ENCODE measurements at regions not wholly inside any gene's neighbourhood (a gene's known extent, or its start where the extent isn't known, plus 50 kb on each side); places are given as distances from the start of the nearest gene placed in this dataset.
"Not testable (repeated sequence)": the region's sequence is repeated elsewhere in the genome, so short reads cannot be mapped to it uniquely, and the experiment has no call there.

- DNase-seq = no peak
- H3K4me1 ChIP-seq (ENCODE audit: insufficient read depth, low read length) = no peaks in the 10 kb centered on the region
- ChIA-PET POLR2A (ENCODE audit: partially characterized antibody) (no interaction called here), CTCF (ENCODE audit: partially characterized antibody) (interaction anchor here (0.5 to 1.9 kb wide), 4 partner anchors 14 to 212 kb away, joined by 3 to 10 read pairs (median 4); no protein-coding TSS in a partner anchor)
- intact Hi-C loops (cut with micrococcal nuclease) = no loop called here
- Mint-ChIP-seq H3K4me1 (no peaks in the 10 kb centered on the region), H3K4me3 (no peak overlapping the region), H3K9me3 (no peaks in the 10 kb centered on the region), H3K27me3 (peaks cover 10 to 17% of the 10 kb centered on the region in 2 donors), H3K27ac (no peak overlapping the region), H3K36me3 (no peaks in the 10 kb centered on the region)
- no peak overlapping the region for H3K27ac ChIP-seq (ENCODE audit: low read depth, low read length)
- no peaks in the 10 kb centered on the region for H3K36me3 ChIP-seq (ENCODE audit: insufficient read depth, low read length)
- H3K4me3 ChIP-seq (ENCODE audit: low read length in 2 of 2) = no peak overlapping the region
- no peaks in the 10 kb centered on the region for H3K27me3 ChIP-seq (ENCODE audit: insufficient read depth, low read length)
- H3K9me3 ChIP-seq (ENCODE audit: control insufficient read depth in 1 of 2, low read length in 2 of 2) = no peaks in the 10 kb centered on the region
These were observed 92.1 kb upstream of the LRRN2 start for GRCh38 chr1:204777591-204777990.

GRCh38 chr1:204780630-204781029, 90.0 kb upstream of the NFASC start:
- Histone ChIP-seq H3K36me3 (ENCODE audit: insufficient read depth, low read length) (no peaks in the 10 kb centered on the region), H3K4me3 (ENCODE audit: low read length in 2 of 2) (no peak overlapping the region), H3K4me1 (ENCODE audit: insufficient read depth, low read length) (no peaks in the 10 kb centered on the region), H3K27me3 (ENCODE audit: insufficient read depth, low read length) (no peaks in the 10 kb centered on the region), H3K9me3 (ENCODE audit: control insufficient read depth in 1 of 2, low read length in 2 of 2) (no peaks in the 10 kb centered on the region), H3K27ac (ENCODE audit: low read depth, low read length) (no peak overlapping the region)
- intact Hi-C loops (cut with micrococcal nuclease) = no loop called here
- H3K27ac Mint-ChIP-seq = no peak overlapping the region
- DNase-seq = no peak
- no peaks in the 10 kb centered on the region for H3K36me3 Mint-ChIP-seq
- no peak overlapping the region for H3K4me3 Mint-ChIP-seq
- no peaks in the 10 kb centered on the region for H3K4me1 Mint-ChIP-seq
- ChIA-PET CTCF (ENCODE audit: partially characterized antibody) (interaction anchor here (0.7 to 2.9 kb wide), 5 partner anchors 9 to 215 kb away, joined by 3 to 18 read pairs (median 3); no protein-coding TSS in a partner anchor), POLR2A (ENCODE audit: partially characterized antibody) (no interaction called here)
- H3K9me3 Mint-ChIP-seq = no peaks in the 10 kb centered on the region
- peaks cover 13 to 21% of the 10 kb centered on the region in 2 donors for H3K27me3 Mint-ChIP-seq

DNA sequence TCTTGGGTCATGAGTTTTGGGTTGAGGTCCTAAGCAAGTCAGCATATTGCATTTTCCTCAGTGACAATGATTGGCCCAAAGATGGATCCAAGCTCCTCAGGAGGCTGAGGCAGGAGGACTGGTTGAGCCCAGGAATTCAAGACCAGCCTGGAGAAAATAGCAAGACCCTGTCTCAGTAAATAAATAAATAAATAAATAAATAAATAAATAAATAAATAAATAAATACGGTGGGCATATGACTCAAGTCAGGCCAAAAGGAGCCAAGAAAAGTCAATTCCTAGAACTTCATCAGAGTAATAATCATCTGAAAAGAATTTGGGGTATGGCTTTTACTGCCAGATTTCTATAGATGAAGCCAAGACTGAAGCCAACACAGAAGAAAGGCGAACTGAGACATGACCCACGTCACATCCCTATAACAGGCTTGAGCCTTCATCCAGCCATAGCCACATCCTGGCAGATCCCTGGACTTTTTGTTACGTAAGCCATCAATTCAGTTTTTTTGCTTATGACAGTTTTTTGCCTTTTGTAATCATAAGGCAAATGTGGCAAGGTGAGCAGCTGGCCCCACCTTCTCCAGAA, 88.5 kb upstream of the NFASC start:
- Mint-ChIP-seq H3K9me3 (peaks cover 0 to 2% (median 0%) of the 10 kb centered on the region in 8 donors), H3K27me3 (peaks cover 26% of the 10 kb centered on the region in 2 donors), H3K4me1 (no peaks in the 10 kb centered on the region), H3K36me3 (no peaks in the 10 kb centered on the region), H3K4me3 (no peak overlapping the region), H3K27ac (no peak overlapping the region)
- Histone ChIP-seq H3K4me3 (ENCODE audit: low read length in 2 of 2) (no peak overlapping the region), H3K36me3 (ENCODE audit: insufficient read depth, low read length) (no peaks in the 10 kb centered on the region), H3K4me1 (ENCODE audit: insufficient read depth, low read length) (no peaks in the 10 kb centered on the region), H3K27me3 (ENCODE audit: insufficient read depth, low read length) (no peaks in the 10 kb centered on the region), H3K27ac (ENCODE audit: low read depth, low read length) (no peak overlapping the region), H3K9me3 (ENCODE audit: control insufficient read depth in 1 of 2, low read length in 2 of 2) (no peaks in the 10 kb centered on the region)
- CTCF ChIA-PET (ENCODE audit: partially characterized antibody) = interaction anchor here (2.9 kb wide), 1 partner anchor 10 kb away, joined by 18 read pairs; no protein-coding TSS in a partner anchor
- intact Hi-C loops (cut with micrococcal nuclease) = no loop called here
- no peak for DNase-seq
- POLR2A ChIA-PET (ENCODE audit: partially characterized antibody) = no interaction called here

DNA sequence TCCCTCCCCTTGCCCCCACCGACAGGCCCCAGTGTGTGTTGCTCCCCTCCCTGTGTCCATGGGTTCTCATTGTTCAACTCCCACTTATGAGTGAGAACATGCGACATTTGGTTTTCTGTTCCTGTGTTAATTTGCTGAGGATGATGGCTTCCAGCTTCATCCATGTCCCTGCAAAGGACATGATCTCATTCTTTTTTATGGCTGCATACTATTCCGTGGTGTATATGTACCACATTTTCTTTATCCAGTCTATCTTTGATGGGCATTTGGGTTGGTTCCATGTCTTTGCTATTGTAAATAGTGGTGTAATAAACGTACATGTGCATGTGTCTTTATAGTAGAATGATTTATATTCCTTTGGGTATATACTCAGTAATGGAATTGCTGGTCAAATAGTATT, 85.6 kb upstream of the NFASC start:
- H3K4me3 ChIP-seq (ENCODE audit: low read length in 2 of 2); H3K4me3 Mint-ChIP-seq; H3K36me3 Mint-ChIP-seq; H3K27ac ChIP-seq (ENCODE audit: low read depth, low read length); POLR2A ChIA-PET (ENCODE audit: partially characterized antibody); H3K36me3 ChIP-seq (ENCODE audit: insufficient read depth, low read length); H3K4me1 Mint-ChIP-seq; H3K27ac Mint-ChIP-seq; H3K9me3 ChIP-seq (ENCODE audit: control insufficient read depth in 1 of 2, low read length in 2 of 2); H3K4me1 ChIP-seq (ENCODE audit: insufficient read depth, low read length); H3K9me3 Mint-ChIP-seq; H3K27me3 ChIP-seq (ENCODE audit: insufficient read depth, low read length); intact Hi-C loops (cut with micrococcal nuclease); DNase-seq: not testable (repeated sequence)
- CTCF ChIA-PET (ENCODE audit: partially characterized antibody) = interaction anchor here (0.8 to 1.1 kb wide), 4 partner anchors 18 to 220 kb away, joined by 3 to 4 read pairs (median 3); no protein-coding TSS in a partner anchor
- H3K27me3 Mint-ChIP-seq = peaks cover 38 to 42% of the 10 kb centered on the region in 2 donors

- ChIA-PET POLR2A (ENCODE audit: partially characterized antibody) (no interaction called here), CTCF (ENCODE audit: partially characterized antibody) (interaction anchor here (1.2 to 2.4 kb wide), 2 partner anchors 19 to 24 kb away, joined by 4 to 13 read pairs; no protein-coding TSS in a partner anchor)
- H3K9me3 Mint-ChIP-seq = peaks cover 0 to 4% (median 0%) of the 10 kb centered on the region in 8 donors
- no peak overlapping the region for H3K4me3 Mint-ChIP-seq
- peaks cover 0 to 5% (median 0%) of the 10 kb centered on the region in 4 donors for H3K4me1 Mint-ChIP-seq
- intact Hi-C loops (cut with micrococcal nuclease) = no loop called here
- H3K9me3 ChIP-seq (ENCODE audit: control insufficient read depth in 1 of 2, low read length in 2 of 2) = no peaks in the 10 kb centered on the region
- no peak overlapping the region for H3K27ac ChIP-seq (ENCODE audit: low read depth, low read length)
- no peaks in the 10 kb centered on the region for H3K36me3 Mint-ChIP-seq
- H3K27me3 Mint-ChIP-seq = peaks cover 42 to 43% of the 10 kb centered on the region in 2 donors
- peaks cover 4% of the 10 kb centered on the region for H3K27me3 ChIP-seq (ENCODE audit: insufficient read depth, low read length)
- H3K4me3 ChIP-seq (ENCODE audit: low read length in 2 of 2) = no peak overlapping the region
- no peaks in the 10 kb centered on the region for H3K36me3 ChIP-seq (ENCODE audit: insufficient read depth, low read length)
- no peak overlapping the region for H3K27ac Mint-ChIP-seq
- no peak for DNase-seq
- no peaks in the 10 kb centered on the region for H3K4me1 ChIP-seq (ENCODE audit: insufficient read depth, low read length)
These were observed 82.2 kb upstream of the NFASC start for GRCh38 chr1:204788470-204788869.

GRCh38 chr1:204791453-204792353, 79.0 kb upstream of the NFASC start:
- Histone ChIP-seq H3K9me3 (ENCODE audit: control insufficient read depth in 1 of 2, low read length in 2 of 2) (no peaks in the 10 kb centered on the region), H3K27ac (ENCODE audit: low read depth, low read length) (no peak overlapping the region), H3K36me3 (ENCODE audit: insufficient read depth, low read length) (no peaks in the 10 kb centered on the region), H3K27me3 (ENCODE audit: insufficient read depth, low read length) (peaks cover 4% of the 10 kb centered on the region), H3K4me1 (ENCODE audit: insufficient read depth, low read length) (no peaks in the 10 kb centered on the region), H3K4me3 (ENCODE audit: low read length in 2 of 2) (no peak overlapping the region)
- H3K27ac Mint-ChIP-seq = no peak overlapping the region
- H3K4me3 Mint-ChIP-seq = no peak overlapping the region
- peaks cover 30 to 32% of the 10 kb centered on the region in 2 donors for H3K27me3 Mint-ChIP-seq
- POLR2A ChIA-PET (ENCODE audit: partially characterized antibody) = no interaction called here
- H3K9me3 Mint-ChIP-seq = peaks cover 0 to 2% (median 0%) of the 10 kb centered on the region in 8 donors
- H3K4me1 Mint-ChIP-seq = peaks cover 0 to 5% (median 0%) of the 10 kb centered on the region in 4 donors
- CTCF ChIA-PET (ENCODE audit: partially characterized antibody) = interaction anchor here (0.7 to 8.6 kb wide), 27 partner anchors 9 to 462 kb away, joined by 3 to 166 read pairs (median 3); no protein-coding TSS in a partner anchor
- DNase-seq = peak; percentile 67 to 73 (median 69)
- intact Hi-C loops (cut with micrococcal nuclease) = loop anchor here (1.0 to 10.0 kb wide), 2 partner anchors 16 to 463 kb away; no protein-coding TSS in a partner anchor
- no peaks in the 10 kb centered on the region for H3K36me3 Mint-ChIP-seq

DNA sequence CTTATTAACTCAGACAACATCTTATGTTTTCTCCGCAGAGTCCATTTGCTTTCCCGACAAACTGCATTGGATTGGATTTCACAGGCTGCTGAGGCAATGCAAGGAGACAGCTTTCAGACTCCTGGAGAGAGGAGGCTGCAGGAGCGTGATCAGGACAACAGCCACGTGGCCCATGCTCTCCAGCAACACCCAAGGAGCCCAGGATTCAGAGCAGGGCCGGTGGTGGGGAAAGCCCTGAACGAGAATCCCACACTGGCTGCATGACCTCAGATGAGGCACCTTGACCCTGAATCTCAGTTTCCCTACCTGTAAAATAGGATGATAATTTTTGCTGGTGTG, 78.3 kb upstream of the NFASC start:
- Histone ChIP-seq H3K4me3 (ENCODE audit: low read length in 2 of 2) (no peak overlapping the region), H3K27ac (ENCODE audit: low read depth, low read length) (no peak overlapping the region), H3K36me3 (ENCODE audit: insufficient read depth, low read length) (no peaks in the 10 kb centered on the region), H3K4me1 (ENCODE audit: insufficient read depth, low read length) (no peaks in the 10 kb centered on the region), H3K27me3 (ENCODE audit: insufficient read depth, low read length) (peaks cover 4% of the 10 kb centered on the region), H3K9me3 (ENCODE audit: control insufficient read depth in 1 of 2, low read length in 2 of 2) (no peaks in the 10 kb centered on the region)
- ChIA-PET CTCF (ENCODE audit: partially characterized antibody) (interaction anchor here (0.9 to 8.6 kb wide), 17 partner anchors 12 to 461 kb away, joined by 3 to 166 read pairs (median 4); no protein-coding TSS in a partner anchor), POLR2A (ENCODE audit: partially characterized antibody) (no interaction called here)
- DNase-seq = no peak
- Mint-ChIP-seq H3K9me3 (peaks cover 0 to 3% (median 0%) of the 10 kb centered on the region in 8 donors), H3K4me1 (peaks cover 0 to 5% (median 0%) of the 10 kb centered on the region in 4 donors), H3K36me3 (no peaks in the 10 kb centered on the region), H3K27ac (no peak overlapping the region), H3K4me3 (no peak overlapping the region), H3K27me3 (peaks cover 27 to 29% of the 10 kb centered on the region in 2 donors)
- intact Hi-C loops (cut with micrococcal nuclease) = loop anchor here (10.0 kb wide), 1 partner anchor 462 kb away; no protein-coding TSS in a partner anchor

All from CD4-positive, alpha-beta memory T cell (primary cell).